B cell (primary cell): ENCODE measurements at regions not wholly inside any gene's neighbourhood (a gene's known extent, or its start where the extent isn't known, plus 50 kb on each side); places are given as distances from the start of the nearest gene placed in this dataset.

Experiments used
- CTCF ChIP-seq: fragments of 200-600 bp; IDR thresholded peaks from one replicate; pipeline ENCODE4 v1.8.0; 2022; ENCODE audit warnings: antibody characterized with exemption, mild to moderate bottlenecking
- EZH2 ChIP-seq: IDR thresholded peaks from 2 replicates; pipeline ENCODE4 v1.6.1; 2012; ENCODE audit warnings: borderline replicate concordance, low read depth, mild to moderate bottlenecking, moderate library complexity, low read length; ENCODE audit not compliant: insufficient read depth, poor library complexity, severe bottlenecking

- TF ChIP-seq CTCF (no peak), EZH2 (no peak)
Measured at GRCh38 chr12:89231686-89232085, 120.6 kb downstream of the DUSP6 start.
